Left cardiac atrium (tissue), 4 donors: ENCODE measurements at regions not wholly inside any gene's neighbourhood (a gene's known extent, or its start where the extent isn't known, plus 50 kb on each side); places are given as distances from the start of the nearest gene placed in this dataset.

Experiments
- ATAC-seq, 2 donors: fragments of 200-7000 bp; cut with Tn5 transposase; one replicate each; pipeline ENCODE4 v1.9.1; 2020; ENCODE audit warnings: mild to moderate bottlenecking in 2 of 2, moderate library complexity in 2 of 2
- DNase-seq: peaks from one replicate; pipeline ENCODE4 v3.0.0-alpha.2; 2020
- intact Hi-C, 2 donors: fragments of 100-400 bp; cut with DNase I; formaldehyde crosslinking; loops; one replicate each; pipeline versions ENCODE4 v1.14.1 to v1.15.1; 2022 to 2023
- donor health status: DM: no; HTN: yes; CAD: no.
- donor health status: DM: no; HTN: yes; CAD: no; lungs with severe emphysema.
- donor health status: DM: yes; HTN: yes; CAD: no.
- donor health status: Dilated cardiomyopathy.

- DNase-seq (no peak), ATAC-seq (no peak)
- intact Hi-C loops = no loop called here
These were observed 81.4 kb upstream of the THY1 start for GRCh38 chr11:119504371-119504770.

GRCh38 chr11:119501777-119502405 is 78.9 kb upstream of the THY1 start:
- intact Hi-C loops = no loop called here
- no peak for ATAC-seq

DNA sequence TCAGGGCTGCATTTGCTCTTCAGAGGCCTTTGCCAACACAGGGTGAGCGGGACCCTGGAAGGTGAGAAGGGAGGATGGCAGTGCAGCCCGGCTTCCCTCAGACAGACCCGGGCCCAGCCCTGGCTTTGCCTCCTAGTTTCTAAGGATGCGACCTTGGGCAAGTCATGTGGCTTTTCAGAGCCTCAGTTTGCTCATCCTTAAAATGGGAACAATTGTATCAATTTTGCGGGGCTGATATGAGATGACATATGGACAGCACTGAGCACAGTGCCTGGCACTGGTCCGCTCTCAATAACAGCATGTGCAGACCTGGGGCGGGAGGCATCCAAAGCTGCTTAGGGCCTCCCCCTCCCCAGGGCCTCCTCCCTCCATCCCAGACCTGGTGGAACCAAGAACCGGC is 74.7 kb upstream of the THY1 start:
- DNase-seq (no peak), ATAC-seq (no peak)
- intact Hi-C loops = no loop called here

More at GRCh38 chr11:119501777-119502405, 78.9 kb upstream of the THY1 start:
- no peak for DNase-seq

GRCh38 chr11:119496997-119497396 is 74.0 kb upstream of the THY1 start:
- intact Hi-C loops = no loop called here
- DNase-seq (no peak), ATAC-seq (no peak)

GRCh38 chr11:119496469-119496868 is 73.5 kb upstream of the THY1 start:
- ATAC-seq (no peak), DNase-seq (no peak)
- intact Hi-C loops = no loop called here

GRCh38 chr11:119493712-119494111 is 70.7 kb upstream of the THY1 start:
- ATAC-seq = no peak
- intact Hi-C loops = no loop called here
- no peak for DNase-seq

GRCh38 chr11:119491753-119492510 is 69.0 kb upstream of the THY1 start:
- intact Hi-C loops = no loop called here
- ATAC-seq = no peak

DNA sequence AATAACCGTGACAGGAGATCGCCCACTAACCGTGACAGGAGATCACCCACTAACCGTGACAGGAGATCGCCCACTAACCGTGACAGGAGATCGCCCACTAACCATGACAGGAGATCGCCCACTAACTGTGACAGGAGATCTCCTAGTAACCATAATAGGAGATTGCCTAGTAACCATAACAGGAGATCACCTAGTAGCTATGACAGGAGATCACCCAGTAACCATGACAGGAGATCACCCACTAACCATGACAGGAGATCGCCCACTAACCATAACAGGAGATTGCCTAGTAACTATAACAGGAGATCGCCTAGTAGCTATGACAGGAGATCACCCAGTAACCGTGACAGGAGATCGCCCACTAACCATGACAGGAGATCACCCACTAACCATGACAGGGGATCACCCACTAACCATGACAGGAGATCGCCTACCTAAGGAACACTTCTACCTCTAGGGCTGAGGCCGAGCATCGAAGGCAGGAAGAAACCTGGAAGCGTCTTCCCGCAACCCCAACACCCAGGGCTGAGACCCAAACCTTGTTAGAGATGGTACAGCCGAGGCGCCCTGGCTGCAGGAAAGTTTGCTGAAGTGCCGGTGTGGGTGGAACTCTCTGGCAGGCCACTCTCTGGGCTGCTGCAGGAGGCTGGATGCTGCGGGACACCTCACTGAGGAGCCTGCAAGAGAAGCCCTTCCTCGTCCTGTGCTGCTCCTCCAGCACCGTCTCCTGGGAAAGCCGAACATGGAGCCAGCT is 67.5 kb upstream of the THY1 start:
- no peak for ATAC-seq
- intact Hi-C loops = no loop called here
- DNase-seq = no peak

More at GRCh38 chr11:119491753-119492510, 69.0 kb upstream of the THY1 start:
- DNase-seq = no peak

- intact Hi-C loops = loop anchor here in 1 of 2 donors (10.0 kb wide), 1 partner anchor 616 kb away; no protein-coding TSS in a partner anchor
- DNase-seq (no peak), ATAC-seq (no peak)
These were observed 66.1 kb upstream of the THY1 start for GRCh38 chr11:119489087-119489486.

DNA sequence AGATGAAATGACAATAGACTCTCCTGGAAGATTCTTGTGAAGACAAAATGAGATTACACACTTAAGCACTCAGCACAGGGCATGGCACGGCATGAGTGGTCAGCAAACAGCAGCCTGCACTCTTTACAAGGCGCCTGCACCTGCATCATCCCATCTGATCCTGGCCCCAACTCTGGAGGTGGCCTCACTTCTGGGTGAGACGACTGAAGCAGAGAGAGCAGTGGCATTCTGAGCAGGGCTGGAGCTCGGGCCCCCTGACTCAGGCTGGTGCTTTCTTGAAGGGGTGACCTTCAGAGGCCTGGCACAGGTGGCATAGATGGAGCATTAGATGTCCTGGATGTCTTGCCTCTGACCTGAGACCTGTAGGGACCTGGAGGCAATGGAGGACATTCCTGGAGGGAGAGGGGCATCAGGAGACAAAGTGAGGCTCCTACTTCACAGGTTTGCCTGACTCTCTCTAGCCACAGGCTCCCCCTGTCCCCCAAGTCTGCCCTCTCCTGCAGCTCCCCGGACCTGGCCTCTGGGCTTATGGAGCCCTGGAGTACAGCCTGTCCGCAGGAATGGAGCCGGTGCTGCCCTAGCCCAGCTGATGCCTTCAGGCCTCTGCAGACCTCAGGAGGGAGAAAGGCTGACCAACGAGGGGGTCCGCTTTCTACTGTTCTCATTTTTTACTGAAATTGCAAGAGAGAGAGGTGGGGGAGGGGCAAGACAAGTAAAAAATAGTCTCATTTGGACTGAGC is 65.5 kb upstream of the THY1 start:
- no peak for ATAC-seq
- intact Hi-C loops = loop anchor here in 1 of 2 donors (10.0 kb wide), 1 partner anchor 616 kb away; no protein-coding TSS in a partner anchor
- no peak for DNase-seq

DNA sequence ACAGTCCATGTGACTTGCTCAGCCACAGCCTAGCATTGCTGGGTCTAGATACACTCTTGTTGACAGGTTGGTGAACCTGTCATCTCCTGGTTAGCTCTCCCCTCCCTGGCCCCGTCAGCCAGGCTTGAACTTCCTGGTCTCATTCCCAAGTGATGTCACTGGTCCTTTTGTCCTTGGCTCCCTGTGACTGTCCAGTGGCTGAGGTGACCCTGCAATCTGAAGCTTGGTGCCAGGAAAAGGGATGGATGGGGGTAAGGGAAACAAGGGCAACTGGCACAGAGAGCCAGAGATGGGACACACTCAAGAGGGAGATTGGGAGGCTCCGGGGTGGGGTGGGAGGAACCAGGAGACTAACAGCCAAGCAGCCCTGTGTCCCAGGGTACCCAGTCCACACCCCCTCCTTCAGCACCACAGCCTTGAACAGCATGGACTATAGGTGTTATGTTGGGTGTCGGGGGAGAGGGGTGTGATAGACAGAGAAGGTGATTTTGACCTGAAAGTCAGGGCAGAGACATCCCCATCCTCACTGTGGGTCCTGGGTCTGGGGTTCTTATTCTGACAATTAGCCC is 63.8 kb upstream of the THY1 start:
- ATAC-seq (no peak), DNase-seq (no peak)
- intact Hi-C loops = loop anchor here in 1 of 2 donors (10.0 kb wide), 1 partner anchor 618 kb away; no protein-coding TSS in a partner anchor

GRCh38 chr11:119486016-119486415 is 63.0 kb upstream of the THY1 start:
- ATAC-seq (no peak), DNase-seq (no peak)

DNA sequence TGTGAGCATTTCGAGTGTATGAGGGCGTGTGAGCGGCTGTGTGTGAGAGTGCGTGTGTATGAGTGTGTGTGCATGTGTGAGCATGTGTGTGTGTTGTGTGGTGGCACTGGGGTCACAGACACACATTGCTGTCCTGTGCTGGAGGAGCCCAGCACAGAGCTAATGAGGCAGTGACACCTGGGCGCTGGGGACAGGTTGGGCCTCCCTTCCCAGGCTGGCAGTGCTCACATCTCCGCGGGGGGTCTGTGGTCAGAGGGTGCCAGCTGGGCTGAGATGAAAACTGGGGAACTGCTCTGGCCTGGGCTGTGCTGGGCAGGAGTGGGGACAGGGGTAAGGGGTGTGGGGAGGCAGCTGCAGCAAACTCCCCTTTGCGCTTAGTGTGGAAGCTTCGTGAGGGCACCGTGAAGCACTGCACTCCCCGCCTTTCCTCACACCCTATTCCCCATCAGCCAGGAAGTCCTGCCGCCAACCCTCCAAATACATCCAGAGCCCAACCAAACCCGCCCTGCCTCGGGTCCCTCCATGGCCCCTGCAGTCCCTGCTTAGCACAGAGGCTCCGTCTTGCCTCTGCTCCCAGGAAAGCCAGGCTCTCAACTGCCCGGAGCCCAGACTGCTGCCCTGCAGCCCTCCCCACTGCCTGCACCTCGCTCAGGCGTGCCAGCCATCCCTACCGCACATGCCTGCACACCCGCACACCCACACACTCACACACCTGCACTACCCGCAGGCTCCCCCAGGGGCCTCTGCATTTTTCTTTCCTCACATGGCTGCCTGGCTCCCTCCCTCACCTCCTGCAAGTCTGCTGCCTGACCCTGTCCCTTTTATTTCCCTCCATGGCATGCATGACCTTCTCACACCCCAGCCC is 62.0 kb upstream of the THY1 start:
- intact Hi-C loops = loop anchor here (5.0 to 10.0 kb wide), 3 partner anchors 47 to 622 kb away; no protein-coding TSS in a partner anchor
- DNase-seq = no peak
- no peak for ATAC-seq

More at GRCh38 chr11:119486016-119486415, 63.0 kb upstream of the THY1 start:
- intact Hi-C loops = loop anchor here in 1 of 2 donors (10.0 kb wide), 1 partner anchor 619 kb away; no protein-coding TSS in a partner anchor

DNA sequence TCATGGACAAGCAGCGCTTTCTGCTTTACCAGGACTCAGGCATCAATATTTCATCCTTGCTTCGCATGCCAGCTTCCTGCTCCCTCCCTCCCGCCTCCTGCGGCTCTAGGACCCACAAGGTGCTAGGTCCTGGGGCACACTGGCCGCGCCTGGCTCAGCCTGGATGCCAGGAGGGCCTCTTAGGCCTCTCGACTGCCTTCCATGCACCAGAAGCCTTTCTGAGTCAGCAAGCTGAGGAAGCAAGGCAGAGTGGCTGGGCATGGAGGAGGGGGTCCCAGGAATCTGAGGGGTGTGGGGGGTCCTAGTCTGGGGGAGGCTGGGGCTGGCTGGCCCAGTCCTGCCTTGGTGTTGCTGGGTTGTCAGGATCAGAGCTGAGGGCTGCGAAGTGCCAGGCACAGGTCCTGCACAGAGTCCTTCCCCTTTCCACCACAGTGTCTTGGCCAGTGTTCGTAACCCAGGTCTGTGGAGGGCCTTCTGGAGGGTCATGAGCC is 61.0 kb upstream of the THY1 start:
- DNase-seq (no peak), ATAC-seq (no peak)
- intact Hi-C loops = loop anchor here (5.0 to 10.0 kb wide), 3 partner anchors 48 to 623 kb away; no protein-coding TSS in a partner anchor

DNA sequence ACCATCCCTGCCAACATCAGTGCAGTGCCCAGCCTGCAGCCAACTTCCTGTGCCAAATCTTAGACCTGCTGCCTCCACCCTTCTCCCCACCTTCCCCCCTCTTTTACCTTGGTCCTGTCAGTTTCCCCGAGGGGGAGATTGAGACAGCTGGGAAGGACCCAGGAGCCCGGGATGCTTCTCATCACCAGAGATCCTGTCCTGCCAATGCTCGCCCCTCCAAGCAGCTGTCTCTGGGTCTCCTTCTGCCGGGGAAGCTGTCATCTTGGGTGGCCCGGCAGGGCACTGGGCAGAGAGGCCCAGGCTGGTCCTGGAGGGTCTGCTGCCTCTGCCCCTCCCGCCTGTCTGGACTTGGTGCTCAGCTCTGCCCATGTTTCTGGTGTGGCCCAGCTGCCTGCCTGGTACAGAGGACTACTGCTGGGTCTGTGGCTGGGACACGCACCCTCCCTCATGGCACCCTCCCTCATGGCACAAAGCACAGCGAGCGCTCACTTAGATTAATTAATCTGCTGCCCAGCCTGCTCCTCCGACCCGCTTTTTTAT is 60.4 kb upstream of the THY1 start:
- ATAC-seq = no peak
- DNase-seq = no peak
- intact Hi-C loops = loop anchor here (5.0 to 10.0 kb wide), 3 partner anchors 49 to 624 kb away; no protein-coding TSS in a partner anchor

- intact Hi-C loops = loop anchor here (5.0 to 10.0 kb wide), 3 partner anchors 50 to 625 kb away; no protein-coding TSS in a partner anchor
- DNase-seq (no peak), ATAC-seq (no peak)
These were observed 59.6 kb upstream of the THY1 start for GRCh38 chr11:119482521-119483011.
